Caco-2 (cell line): ENCODE measurements at regions not wholly inside any gene's neighbourhood (a gene's known extent, or its start where the extent isn't known, plus 50 kb on each side); places are given as distances from the start of the nearest gene placed in this dataset.

ENCODE experiments used
- BruUV-seq: library from RNA; stranded (reverse); fragments of 400-500 nt; replicated peaks from 2 replicates; lab custom pipeline; 2021; lab: Mats Ljungman, UMichigan
- CTCF ChIA-PET: fragments of 300-600 bp; sonication (Branson Sonifier 250); formaldehyde crosslinking; loops from one replicate; lab custom pipeline; 2022; ENCODE audit warnings: antibody characterized with exemption; lab: Charles Lee
- POLR2A ChIA-PET: fragments of 300-600 bp; sonication (Branson Sonifier 250); formaldehyde crosslinking; loops from one replicate; lab custom pipeline; 2022; ENCODE audit warnings: antibody characterized with exemption; lab: Charles Lee
- DNase-seq, 2 experiments: peaks; one replicate each; pipeline versions ENCODE4 v3.0.0 to v3.0.0-alpha.2; 2020 to 2022
- H3K27me3 ChIP-seq: replicated peaks from 2 replicates; pipeline ENCODE4 v1.6.0; 2011; ENCODE audit warnings: low read length; ENCODE audit not compliant: control insufficient read depth, insufficient read depth
- H3K36me3 ChIP-seq: 2 replicates; pipeline ENCODE4 v1.5.1; 2011; ENCODE audit warnings: low read length; ENCODE audit not compliant: control insufficient read depth, insufficient read depth
- H3K4me1 ChIP-seq: fragments of 250-450 bp; sonication (Bioruptor Pico); 2 replicates; pipeline ENCODE4 v1.5.1; 2020; ENCODE audit warnings: mild to moderate bottlenecking
- H3K4me3 ChIP-seq: 2 replicates; pipeline ENCODE4 v1.5.1; 2011; ENCODE audit warnings: low read depth, mild to moderate bottlenecking, control low read depth, low read length
- H3K9me3 ChIP-seq: fragments of 250-450 bp; sonication (Bioruptor Pico); 2 replicates; pipeline ENCODE4 v1.5.1; 2020; ENCODE audit warnings: mild to moderate bottlenecking, moderate library complexity
- H3K27ac Mint-ChIP-seq: one replicate; pipeline ENCODE4 v1.8.0; 2022; ENCODE audit warnings: mixed read lengths; ENCODE audit not compliant: unreplicated experiment
- H3K27me3 Mint-ChIP-seq: one replicate; pipeline ENCODE4 v1.8.0; 2022; ENCODE audit warnings: mixed read lengths; ENCODE audit not compliant: insufficient read depth, unreplicated experiment
- H3K36me3 Mint-ChIP-seq: one replicate; pipeline ENCODE4 v1.8.0; 2022; ENCODE audit warnings: mild to moderate bottlenecking, mixed read lengths; ENCODE audit not compliant: insufficient read depth, unreplicated experiment
- H3K4me1 Mint-ChIP-seq: one replicate; pipeline ENCODE4 v1.8.0; 2022; ENCODE audit warnings: low read depth, mixed read lengths; ENCODE audit not compliant: unreplicated experiment
- H3K4me3 Mint-ChIP-seq: one replicate; pipeline ENCODE4 v1.8.0; 2022; ENCODE audit warnings: mild to moderate bottlenecking, moderate library complexity, mixed read lengths; ENCODE audit not compliant: unreplicated experiment
- H3K9me3 Mint-ChIP-seq: one replicate; pipeline ENCODE4 v1.8.0; 2022; ENCODE audit warnings: mixed read lengths; ENCODE audit not compliant: unreplicated experiment
- CTCF ChIP-seq, 2 experiments: fragments of 200-600 bp in 1 of 2; IDR thresholded peaks; 1 replicate in 1 of 2; 2 replicates in 1 of 2; pipeline versions ENCODE4 v1.5.1 to v1.8.0; 2011 to 2022; ENCODE audit warnings: antibody characterized with exemption in 1 of 2, control low read depth in 1 of 2, inconsistent platforms in 1 of 2, low read depth in 1 of 2, low read length in 1 of 2, mild to moderate bottlenecking in 1 of 2, moderate library complexity in 1 of 2; ENCODE audit not compliant: insufficient read depth in 1 of 2, severe bottlenecking in 1 of 2, unreplicated experiment in 1 of 2
- intact Hi-C: fragments of 100-400 bp; cut with micrococcal nuclease; formaldehyde crosslinking; loops from one replicate; pipeline ENCODE4 v1.10.0; 2022; ENCODE audit not compliant: unreplicated experiment

GRCh38 chr14:66135831-66136230 lies 350.3 kb upstream of the CCDC196 start:
- POLR2A ChIA-PET: no interaction called here
- H3K36me3 ChIP-seq: no peaks in the 10 kb centered on the region
- no peak for TF ChIP-seq CTCF (IDR thresholded peaks at IDR 0.05; ENCODE audit: insufficient read depth in 1 of 2, low read depth in 1 of 2, low read length in 1 of 2, severe bottlenecking in 1 of 2, unreplicated experiment in 1 of 2)

GRCh38 chr14:66137081-66137480 lies 349.1 kb upstream of the CCDC196 start:
- H3K36me3 ChIP-seq: no peaks in the 10 kb centered on the region
- no peaks in the 10 kb centered on the region for H3K9me3 Mint-ChIP-seq
- no peak overlapping the region for H3K27ac Mint-ChIP-seq
- CTCF ChIA-PET: no interaction called here
- no peaks in the 10 kb centered on the region for H3K36me3 Mint-ChIP-seq
- no peak for TF ChIP-seq CTCF (IDR thresholded peaks at IDR 0.05; ENCODE audit: insufficient read depth in 1 of 2, low read depth in 1 of 2, low read length in 1 of 2, severe bottlenecking in 1 of 2, unreplicated experiment in 1 of 2)
- no peaks in the 10 kb centered on the region; the same call in 1 of the 2 replicates for H3K27me3 ChIP-seq
- POLR2A ChIA-PET: no interaction called here
- H3K27me3 Mint-ChIP-seq: peaks cover 2% of the 10 kb centered on the region
- no peak for DNase-seq
- no TSS peak for BruUV-seq
- H3K4me3 ChIP-seq: no peak overlapping the region
- no peaks in the 10 kb centered on the region for H3K4me1 ChIP-seq
- H3K9me3 ChIP-seq: no peaks in the 10 kb centered on the region
- no peaks in the 10 kb centered on the region for H3K4me1 Mint-ChIP-seq
- intact Hi-C loops: no loop called here
- H3K4me3 Mint-ChIP-seq: no peak overlapping the region

More at GRCh38 chr14:66135831-66136230, 350.3 kb upstream of the CCDC196 start:
- no peaks in the 10 kb centered on the region for H3K9me3 Mint-ChIP-seq
- H3K27me3 Mint-ChIP-seq: peaks cover 2% of the 10 kb centered on the region
- Histone ChIP-seq H3K27me3 (no peaks in the 10 kb centered on the region; the same call in 1 of the 2 replicates), H3K4me1 (no peaks in the 10 kb centered on the region), H3K4me3 (no peak overlapping the region), H3K9me3 (no peaks in the 10 kb centered on the region)
- intact Hi-C loops: no loop called here
- no peak for DNase-seq
- CTCF ChIA-PET: no interaction called here
- H3K27ac Mint-ChIP-seq: no peak overlapping the region
- H3K4me3 Mint-ChIP-seq: no peak overlapping the region
- no TSS peak for BruUV-seq
- H3K4me1 Mint-ChIP-seq: no peaks in the 10 kb centered on the region
- H3K36me3 Mint-ChIP-seq: no peaks in the 10 kb centered on the region

- Mint-ChIP-seq H3K27ac (no peak overlapping the region), H3K27me3 (peaks cover 4% of the 10 kb centered on the region), H3K36me3 (no peaks in the 10 kb centered on the region), H3K4me1 (no peaks in the 10 kb centered on the region), H3K9me3 (peaks cover 5% of the 10 kb centered on the region), H3K4me3 (no peak overlapping the region)
- ChIA-PET CTCF (no interaction called here), POLR2A (no interaction called here)
- no peak for TF ChIP-seq CTCF (IDR thresholded peaks at IDR 0.05; ENCODE audit: insufficient read depth in 1 of 2, low read depth in 1 of 2, low read length in 1 of 2, severe bottlenecking in 1 of 2, unreplicated experiment in 1 of 2)
- no TSS peak for BruUV-seq
- Histone ChIP-seq H3K4me3 (no peak overlapping the region), H3K27me3 (no peaks in the 10 kb centered on the region; the same call in 1 of the 2 replicates), H3K9me3 (no peaks in the 10 kb centered on the region), H3K4me1 (no peaks in the 10 kb centered on the region), H3K36me3 (no peaks in the 10 kb centered on the region)
- intact Hi-C loops: no loop called here
- DNase-seq: no peak
Measured at GRCh38 chr14:66139432-66139831, 346.7 kb upstream of the CCDC196 start.
